ENCODE measurements at regions not wholly inside any gene's neighbourhood (a gene's known extent, or its start where the extent isn't known, plus 50 kb on each side); places are given as distances from the start of the nearest gene placed in this dataset.
"Not testable (repeated sequence)": the region's sequence is repeated elsewhere in the genome, so short reads cannot be mapped to it uniquely, and the experiment has no call there.

GRCh38 chr3:177464392-177465256 is 267.3 kb upstream of the TBL1XR1 start:
- no peak for DNase-seq

- no peak for DNase-seq
Observed at GRCh38 chr3:177465257-177465642, 268.0 kb upstream of the TBL1XR1 start.

- DNase-seq: no peak
Observed at GRCh38 chr3:177466074-177466473, 268.8 kb upstream of the TBL1XR1 start.

- not testable (repeated sequence) for DNase-seq
Observed at GRCh38 chr3:177466622-177467021, 269.3 kb upstream of the TBL1XR1 start.

GRCh38 chr3:177467247-177467985 is 270.1 kb upstream of the TBL1XR1 start:
- no peak for DNase-seq

GRCh38 chr3:177468331-177468730 is 271.0 kb upstream of the TBL1XR1 start:
- no peak for DNase-seq

GRCh38 chr3:177468816-177469215 is 271.5 kb upstream of the TBL1XR1 start:
- DNase-seq: no peak

- DNase-seq: no peak
Observed at GRCh38 chr3:177469216-177469615, 271.9 kb upstream of the TBL1XR1 start.

- no peak for DNase-seq
Observed at GRCh38 chr3:177470197-177470941, 273.1 kb upstream of the TBL1XR1 start.

- DNase-seq: no peak
Observed at GRCh38 chr3:177471733-177472480, 274.6 kb upstream of the TBL1XR1 start.

- DNase-seq: no peak
Observed at GRCh38 chr3:177473184-177473583, 275.9 kb upstream of the TBL1XR1 start.

- DNase-seq: no peak
Observed at GRCh38 chr3:177473903-177474302, 276.6 kb upstream of the TBL1XR1 start.

GRCh38 chr3:177474652-177475355 is 277.5 kb upstream of the TBL1XR1 start:
- DNase-seq: no peak

GRCh38 chr3:177475356-177475665 is 278.0 kb upstream of the TBL1XR1 start:
- DNase-seq: no peak

GRCh38 chr3:177476495-177476894 is 279.2 kb upstream of the TBL1XR1 start:
- DNase-seq: no peak

- DNase-seq: no peak
Observed at GRCh38 chr3:177476921-177477435, 279.7 kb upstream of the TBL1XR1 start.

- DNase-seq: no peak
Observed at GRCh38 chr3:177478170-177478867, 281.0 kb upstream of the TBL1XR1 start.

GRCh38 chr3:177479630-177480029 is 282.3 kb upstream of the TBL1XR1 start:
- DNase-seq: no peak

GRCh38 chr3:177481329-177481728 is 284.0 kb upstream of the TBL1XR1 start:
- no peak for DNase-seq

- DNase-seq: no peak
Observed at GRCh38 chr3:177482048-177482691, 284.9 kb upstream of the TBL1XR1 start.

Measured in stimulated activated CD4-positive, alpha-beta T cell treated with anti-CD3 and anti-CD28 coated beads, Interleukin-4, amount 100 ng/mL, for 4 hours (primary cell).